ENCODE measurements at regions not wholly inside any gene's neighbourhood (a gene's known extent, or its start where the extent isn't known, plus 50 kb on each side); places are given as distances from the start of the nearest gene placed in this dataset.

GRCh38 chr12:90510948-90511347 lies 444.0 kb downstream of the CCER1 start:
- Mint-ChIP-seq H3K9me3 (no peaks in the 10 kb centered on the region), H3K4me3 (no peak overlapping the region), H3K36me3 (no peaks in the 10 kb centered on the region), H3K4me1 (ENCODE audit: unreplicated experiment) (peaks cover 10% of the 10 kb centered on the region), H3K27ac (no peak overlapping the region), H3K27me3 (no peaks in the 10 kb centered on the region)
- no peak for DNase-seq (ENCODE audit: extremely low spot score, unreplicated experiment)
- no peak for TF ChIP-seq CTCF (conservative IDR thresholded peaks at IDR 0.05)

GRCh38 chr12:90504806-90505205 lies 450.2 kb downstream of the CCER1 start:
- Mint-ChIP-seq H3K4me3 (no peak overlapping the region), H3K4me1 (ENCODE audit: unreplicated experiment) (peaks cover under 1% of the 10 kb centered on the region), H3K27ac (no peak overlapping the region), H3K27me3 (no peaks in the 10 kb centered on the region), H3K36me3 (no peaks in the 10 kb centered on the region), H3K9me3 (peaks cover 4% of the 10 kb centered on the region)
- DNase-seq (ENCODE audit: extremely low spot score, unreplicated experiment) = no peak
- no peak for TF ChIP-seq CTCF (conservative IDR thresholded peaks at IDR 0.05)

- H3K4me1 Mint-ChIP-seq (ENCODE audit: unreplicated experiment) = peaks cover 7% of the 10 kb centered on the region
- H3K27me3 Mint-ChIP-seq = no peaks in the 10 kb centered on the region
- DNase-seq (ENCODE audit: extremely low spot score, unreplicated experiment) = no peak
- H3K36me3 Mint-ChIP-seq = no peaks in the 10 kb centered on the region
- H3K4me3 Mint-ChIP-seq = no peak overlapping the region
- no peak overlapping the region for H3K27ac Mint-ChIP-seq
- TF ChIP-seq CTCF (conservative IDR thresholded peaks at IDR 0.05) = no peak
- peaks cover 4% of the 10 kb centered on the region for H3K9me3 Mint-ChIP-seq
Measured at GRCh38 chr12:90502070-90502469, 452.9 kb downstream of the CCER1 start.

GRCh38 chr12:90501412-90501811 lies 453.6 kb downstream of the CCER1 start:
- Mint-ChIP-seq H3K9me3 (peaks cover 4% of the 10 kb centered on the region), H3K36me3 (no peaks in the 10 kb centered on the region), H3K4me1 (ENCODE audit: unreplicated experiment) (peaks cover 7% of the 10 kb centered on the region), H3K27ac (no peak overlapping the region), H3K27me3 (no peaks in the 10 kb centered on the region), H3K4me3 (no peak overlapping the region)
- no peak for DNase-seq (ENCODE audit: extremely low spot score, unreplicated experiment)
- no peak for TF ChIP-seq CTCF (conservative IDR thresholded peaks at IDR 0.05)

- no peak for DNase-seq (ENCODE audit: extremely low spot score, unreplicated experiment)
- Mint-ChIP-seq H3K4me1 (ENCODE audit: unreplicated experiment) (peaks cover 7% of the 10 kb centered on the region), H3K27ac (no peak overlapping the region), H3K27me3 (no peaks in the 10 kb centered on the region), H3K9me3 (peaks cover 4% of the 10 kb centered on the region), H3K4me3 (no peak overlapping the region), H3K36me3 (no peaks in the 10 kb centered on the region)
- no peak for TF ChIP-seq CTCF (conservative IDR thresholded peaks at IDR 0.05)
Measured at GRCh38 chr12:90499795-90500194, 455.2 kb downstream of the CCER1 start.

GRCh38 chr12:90497923-90498545 lies 456.9 kb downstream of the CCER1 start:
- Mint-ChIP-seq H3K36me3 (no peaks in the 10 kb centered on the region), H3K9me3 (no peaks in the 10 kb centered on the region), H3K4me1 (ENCODE audit: unreplicated experiment) (peaks cover 7% of the 10 kb centered on the region), H3K4me3 (no peak overlapping the region), H3K27me3 (no peaks in the 10 kb centered on the region), H3K27ac (no peak overlapping the region)
- no peak for TF ChIP-seq CTCF (conservative IDR thresholded peaks at IDR 0.05)
- DNase-seq (ENCODE audit: extremely low spot score, unreplicated experiment) = no peak
